ENCODE measurements at regions not wholly inside any gene's neighbourhood (a gene's known extent, or its start where the extent isn't known, plus 50 kb on each side); places are given as distances from the start of the nearest gene placed in this dataset.

GRCh38 chr5:121763665-121764064, 88.0 kb upstream of the FTMT start:
- Mint-ChIP-seq H3K4me3 (no peak overlapping the region), H3K27me3 (ENCODE audit: low read depth) (no peaks in the 10 kb centered on the region), H3K4me1 (ENCODE audit: low read depth) (no peaks in the 10 kb centered on the region), H3K9me3 (no peaks in the 10 kb centered on the region), H3K36me3 (ENCODE audit: low read depth) (no peaks in the 10 kb centered on the region), H3K27ac (no peak overlapping the region)
- no peak for DNase-seq (ENCODE audit: low spot score)

- H3K4me1 Mint-ChIP-seq (ENCODE audit: low read depth): no peaks in the 10 kb centered on the region
- H3K36me3 Mint-ChIP-seq (ENCODE audit: low read depth): no peaks in the 10 kb centered on the region
- H3K27me3 Mint-ChIP-seq (ENCODE audit: low read depth): no peaks in the 10 kb centered on the region
- no peak for DNase-seq (ENCODE audit: low spot score)
- H3K9me3 Mint-ChIP-seq: no peaks in the 10 kb centered on the region
- no peak overlapping the region for H3K4me3 Mint-ChIP-seq
- H3K27ac Mint-ChIP-seq: no peak overlapping the region
Measured at GRCh38 chr5:121780406-121780805, 71.3 kb upstream of the FTMT start.

GRCh38 chr5:121783700-121784099, 68.0 kb upstream of the FTMT start:
- Mint-ChIP-seq H3K27ac (no peak overlapping the region), H3K36me3 (ENCODE audit: low read depth) (no peaks in the 10 kb centered on the region), H3K4me1 (ENCODE audit: low read depth) (no peaks in the 10 kb centered on the region), H3K27me3 (ENCODE audit: low read depth) (no peaks in the 10 kb centered on the region), H3K9me3 (no peaks in the 10 kb centered on the region), H3K4me3 (no peak overlapping the region)
- DNase-seq (ENCODE audit: low spot score): no peak

- DNase-seq (ENCODE audit: low spot score): no peak
- Mint-ChIP-seq H3K27me3 (ENCODE audit: low read depth) (no peaks in the 10 kb centered on the region), H3K9me3 (no peaks in the 10 kb centered on the region), H3K4me3 (no peak overlapping the region), H3K36me3 (ENCODE audit: low read depth) (no peaks in the 10 kb centered on the region), H3K27ac (no peak overlapping the region), H3K4me1 (ENCODE audit: low read depth) (no peaks in the 10 kb centered on the region)
Measured at GRCh38 chr5:121793791-121794190, 57.9 kb upstream of the FTMT start.

- H3K36me3 Mint-ChIP-seq (ENCODE audit: low read depth): no peaks in the 10 kb centered on the region
- DNase-seq (ENCODE audit: low spot score): no peak
- H3K27me3 Mint-ChIP-seq (ENCODE audit: low read depth): no peaks in the 10 kb centered on the region
- no peaks in the 10 kb centered on the region for H3K9me3 Mint-ChIP-seq
- H3K4me3 Mint-ChIP-seq: no peak overlapping the region
- no peak overlapping the region for H3K27ac Mint-ChIP-seq
- no peaks in the 10 kb centered on the region for H3K4me1 Mint-ChIP-seq (ENCODE audit: low read depth)
Measured at GRCh38 chr5:121795511-121795910, 56.2 kb upstream of the FTMT start.

- Mint-ChIP-seq H3K27me3 (ENCODE audit: low read depth) (no peaks in the 10 kb centered on the region), H3K36me3 (ENCODE audit: low read depth) (no peaks in the 10 kb centered on the region), H3K4me1 (ENCODE audit: low read depth) (no peaks in the 10 kb centered on the region), H3K27ac (no peak overlapping the region), H3K4me3 (no peak overlapping the region), H3K9me3 (no peaks in the 10 kb centered on the region)
- DNase-seq (ENCODE audit: low spot score): no peak
Measured at GRCh38 chr5:121797681-121798518, 53.8 kb upstream of the FTMT start.

Data from T-helper 2 cell treated with Interferon-gamma antibody and Interleukin-4, amounts not matched to agents 5 μg/mL and 100 μg/mL, for 36 hours (primary cell).